ENCODE measurements at regions not wholly inside any gene's neighbourhood (a gene's known extent, or its start where the extent isn't known, plus 50 kb on each side); places are given as distances from the start of the nearest gene placed in this dataset.

DNA sequence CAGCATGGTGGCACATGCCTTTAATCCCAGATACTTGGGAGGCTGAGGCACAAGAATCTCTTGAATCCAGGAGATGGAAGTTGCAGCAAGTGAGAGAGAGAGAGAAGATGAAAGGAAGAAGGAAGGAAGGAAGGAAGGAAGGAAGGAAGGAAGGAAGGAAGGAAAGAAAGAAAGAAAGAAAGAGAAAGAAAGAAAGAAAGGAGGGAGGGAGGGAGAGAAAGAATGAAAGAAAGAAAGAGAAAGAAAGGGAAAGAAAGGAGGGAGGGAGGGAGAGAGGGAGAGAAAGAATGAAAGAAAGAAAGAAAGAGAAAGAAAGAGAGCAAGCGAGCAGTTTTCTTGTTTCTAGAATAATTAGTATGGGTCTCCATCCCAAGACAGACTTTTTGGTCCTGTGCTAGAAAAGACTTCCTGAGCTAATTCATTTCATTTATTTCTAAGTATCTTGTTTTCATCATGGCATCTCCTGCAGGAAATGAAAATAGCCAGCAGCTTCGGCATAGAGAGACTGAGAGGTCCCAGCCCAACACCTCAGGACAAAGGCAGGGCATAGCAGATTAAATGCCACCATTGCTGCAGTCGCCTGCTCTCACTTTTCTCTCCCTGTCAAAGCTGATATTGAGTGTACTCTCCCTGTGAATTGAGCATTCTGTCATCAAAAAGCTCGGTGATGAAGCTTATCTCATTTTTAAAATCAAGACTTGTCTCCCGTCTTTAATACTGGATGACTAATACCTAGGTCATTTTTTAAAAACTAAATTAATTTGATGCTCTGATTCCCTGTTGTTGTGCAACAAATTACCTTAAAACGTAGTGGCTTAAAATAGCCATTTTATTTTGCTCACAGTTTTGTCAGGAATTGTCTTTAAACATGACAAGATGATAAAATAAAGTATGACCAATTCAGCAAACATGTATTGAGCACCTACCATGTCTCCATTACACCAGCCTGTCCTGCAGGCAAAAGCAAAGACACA is 91.8 kb upstream of the ADRA1B start:
- intact Hi-C loops (cut with DNase I), result no loop called here
- Histone ChIP-seq H3K27ac (no peak overlapping the region), H3K4me3 (no peak overlapping the region), H3K36me3 (replicated peaks in 1 of 2) (no peaks in the 10 kb centered on the region), H3K9me3 (replicated peaks in 1 of 3) (no peaks in the 10 kb centered on the region), H3K27me3 (no peaks in the 10 kb centered on the region), H3K4me1 (replicated peaks in 1 of 2) (no peaks in the 10 kb centered on the region)
- TF ChIP-seq POLR2A (IDR thresholded peaks at IDR 0.05), result no peak
- TF ChIP-seq, protein P1, sequence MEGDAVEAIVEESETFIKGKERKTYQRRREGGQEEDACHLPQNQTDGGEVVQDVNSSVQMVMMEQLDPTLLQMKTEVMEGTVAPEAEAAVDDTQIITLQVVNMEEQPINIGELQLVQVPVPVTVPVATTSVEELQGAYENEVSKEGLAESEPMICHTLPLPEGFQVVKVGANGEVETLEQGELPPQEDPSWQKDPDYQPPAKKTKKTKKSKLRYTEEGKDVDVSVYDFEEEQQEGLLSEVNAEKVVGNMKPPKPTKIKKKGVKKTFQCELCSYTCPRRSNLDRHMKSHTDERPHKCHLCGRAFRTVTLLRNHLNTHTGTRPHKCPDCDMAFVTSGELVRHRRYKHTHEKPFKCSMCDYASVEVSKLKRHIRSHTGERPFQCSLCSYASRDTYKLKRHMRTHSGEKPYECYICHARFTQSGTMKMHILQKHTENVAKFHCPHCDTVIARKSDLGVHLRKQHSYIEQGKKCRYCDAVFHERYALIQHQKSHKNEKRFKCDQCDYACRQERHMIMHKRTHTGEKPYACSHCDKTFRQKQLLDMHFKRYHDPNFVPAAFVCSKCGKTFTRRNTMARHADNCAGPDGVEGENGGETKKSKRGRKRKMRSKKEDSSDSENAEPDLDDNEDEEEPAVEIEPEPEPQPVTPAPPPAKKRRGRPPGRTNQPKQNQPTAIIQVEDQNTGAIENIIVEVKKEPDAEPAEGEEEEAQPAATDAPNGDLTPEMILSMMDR (IDR thresholded peaks at IDR 0.05), result no peak
- no peak for DNase-seq
- WGBS, 4 donors, result 48 to 56% (median 51%) methylated on average over 6 of the region's 6 CpGs

- Histone ChIP-seq H3K9me3 (replicated peaks in 1 of 3) (no peaks in the 10 kb centered on the region), H3K27me3 (no peaks in the 10 kb centered on the region), H3K4me1 (replicated peaks in 1 of 2) (no peaks in the 10 kb centered on the region), H3K4me3 (no peak overlapping the region), H3K27ac (peak overlapping the region in 1 of 5 donors; percentile 14), H3K36me3 (replicated peaks in 1 of 2) (no peaks in the 10 kb centered on the region)
- intact Hi-C loops (cut with DNase I), result no loop called here
- WGBS, 4 donors, result 57 to 59% (median 58%) methylated on average over 3 of the region's 3 CpGs
- TF ChIP-seq, protein P1 (IDR thresholded peaks at IDR 0.05), result no peak
- TF ChIP-seq POLR2A (IDR thresholded peaks at IDR 0.05), result no peak
- DNase-seq, result no peak
Measured at GRCh38 chr5:159825551-159826051, 90.7 kb upstream of the ADRA1B start.

- intact Hi-C loops (cut with DNase I), result no loop called here
Measured at GRCh38 chr5:159826351-159827214, 89.7 kb upstream of the ADRA1B start.

GRCh38 chr5:159827861-159828260 is 88.4 kb upstream of the ADRA1B start:
- no peak overlapping the region for H3K4me3 ChIP-seq
- no peaks in the 10 kb centered on the region for H3K4me1 ChIP-seq (replicated peaks in 1 of 2)
- intact Hi-C loops (cut with DNase I), result no loop called here
- WGBS, 4 donors, result 81 to 91% (median 89%) methylated on average over 4 of the region's 4 CpGs
- TF ChIP-seq, protein P1 (IDR thresholded peaks at IDR 0.05), result no peak
- no peak for TF ChIP-seq POLR2A (IDR thresholded peaks at IDR 0.05)
- H3K27ac ChIP-seq, result no peak overlapping the region
- H3K9me3 ChIP-seq (replicated peaks in 1 of 3), result no peaks in the 10 kb centered on the region
- no peaks in the 10 kb centered on the region for H3K27me3 ChIP-seq
- no peak for DNase-seq
- no peaks in the 10 kb centered on the region for H3K36me3 ChIP-seq (replicated peaks in 1 of 2)

More at GRCh38 chr5:159826351-159827214, 89.7 kb upstream of the ADRA1B start:
- DNase-seq, result peak in 2 of 7 donors; percentile 1 to 15
- Histone ChIP-seq H3K4me3 (no peak overlapping the region), H3K36me3 (replicated peaks in 1 of 2) (no peaks in the 10 kb centered on the region), H3K9me3 (replicated peaks in 1 of 3) (no peaks in the 10 kb centered on the region), H3K27me3 (no peaks in the 10 kb centered on the region), H3K4me1 (replicated peaks in 1 of 2) (no peaks in the 10 kb centered on the region), H3K27ac (peak overlapping the region in 1 of 5 donors; percentile 14)
- 67 to 82% (median 74%) methylated on average over 4 of the region's 4 CpGs for WGBS, 4 donors
- TF ChIP-seq POLR2A (IDR thresholded peaks at IDR 0.05), result no peak
